Peyer's patch (tissue), 4 donors: ENCODE measurements at regions not wholly inside any gene's neighbourhood (a gene's known extent, or its start where the extent isn't known, plus 50 kb on each side); places are given as distances from the start of the nearest gene placed in this dataset.

ENCODE experiments used
- CTCF ChIP-seq, 6 experiments: fragments of 450-650 bp in 4 of 6; fragments of 200-600 bp in 2 of 6; sonication (generic) in 1 of 6; IDR thresholded peaks; one replicate each; pipeline ENCODE4 v1.5.1; 2017 to 2019; ENCODE audit warnings: antibody characterized with exemption in 6 of 6, mild to moderate bottlenecking in 3 of 6, moderate library complexity in 1 of 6
- POLR2A ChIP-seq, 2 donors: fragments of 450-650 bp; IDR thresholded peaks; one replicate each; pipeline ENCODE4 v1.5.1; 2017; ENCODE audit warnings: antibody characterized with exemption in 2 of 2, mild to moderate bottlenecking in 2 of 2, moderate library complexity in 2 of 2

GRCh38 chr9:102767076-102767475 lies 228.1 kb upstream of the CYLC2 start:
- TF ChIP-seq CTCF (IDR thresholded peaks at IDR 0.05) (no peak), POLR2A (IDR thresholded peaks at IDR 0.05) (no peak)
